Neural crest cell (in vitro differentiated cells): ENCODE measurements at regions not wholly inside any gene's neighbourhood (a gene's known extent, or its start where the extent isn't known, plus 50 kb on each side); places are given as distances from the start of the nearest gene placed in this dataset.

Source experiments
- DNase-seq: peaks from one replicate; pipeline ENCODE4 v3.0.0; 2021; ENCODE audit warnings: low read depth, mixed read lengths, low spot score
- H3K27ac Mint-ChIP-seq: one replicate; pipeline ENCODE4 v1.8.0; 2021; ENCODE audit warnings: mild to moderate bottlenecking, mixed read lengths; ENCODE audit not compliant: unreplicated experiment
- H3K27me3 Mint-ChIP-seq: 2 replicates; pipeline ENCODE4 v1.8.0; 2021; ENCODE audit warnings: low read depth, mild to moderate bottlenecking, mixed read lengths
- H3K36me3 Mint-ChIP-seq: 2 replicates; pipeline ENCODE4 v1.8.0; 2021; ENCODE audit warnings: low read depth, mild to moderate bottlenecking, mixed read lengths
- H3K4me1 Mint-ChIP-seq: 2 replicates; pipeline ENCODE4 v1.8.0; 2021; ENCODE audit warnings: mixed read lengths
- H3K4me3 Mint-ChIP-seq: one replicate; pipeline ENCODE4 v1.8.0; 2021; ENCODE audit warnings: mild to moderate bottlenecking, mixed read lengths
- H3K9me3 Mint-ChIP-seq: 2 replicates; pipeline ENCODE4 v1.8.0; 2021; ENCODE audit warnings: mixed read lengths
- CTCF ChIP-seq: fragments of 200-600 bp; sonication (generic); conservative IDR thresholded peaks from 2 replicates; pipeline ENCODE4 v1.5.0; 2021; ENCODE audit warnings: antibody characterized with exemption, mild to moderate bottlenecking

- no peaks in the 10 kb centered on the region for H3K4me1 Mint-ChIP-seq
- no peak for TF ChIP-seq CTCF
- H3K9me3 Mint-ChIP-seq, result peaks cover 5% of the 10 kb centered on the region
- no peak for DNase-seq
- H3K27ac Mint-ChIP-seq, result no peak overlapping the region
- H3K36me3 Mint-ChIP-seq, result no peaks in the 10 kb centered on the region
- peaks cover 2% of the 10 kb centered on the region for H3K27me3 Mint-ChIP-seq
- H3K4me3 Mint-ChIP-seq, result no peak overlapping the region
Measured at GRCh38 chr3:70775257-70775656, 462.8 kb upstream of the MDFIC2 start.

GRCh38 chr3:70774641-70775040, 462.2 kb upstream of the MDFIC2 start:
- H3K27me3 Mint-ChIP-seq, result peaks cover 3% of the 10 kb centered on the region
- H3K27ac Mint-ChIP-seq, result no peak overlapping the region
- no peaks in the 10 kb centered on the region for H3K4me1 Mint-ChIP-seq
- no peak for DNase-seq
- H3K9me3 Mint-ChIP-seq, result peaks cover 5% of the 10 kb centered on the region
- no peak overlapping the region for H3K4me3 Mint-ChIP-seq
- TF ChIP-seq CTCF, result no peak
- no peaks in the 10 kb centered on the region for H3K36me3 Mint-ChIP-seq

GRCh38 chr3:70771426-70772147, 459.1 kb upstream of the MDFIC2 start:
- no peak overlapping the region for H3K27ac Mint-ChIP-seq
- no peak overlapping the region for H3K4me3 Mint-ChIP-seq
- no peak for DNase-seq
- H3K4me1 Mint-ChIP-seq, result no peaks in the 10 kb centered on the region
- peaks cover 3% of the 10 kb centered on the region for H3K27me3 Mint-ChIP-seq
- H3K9me3 Mint-ChIP-seq, result peaks cover 2% of the 10 kb centered on the region
- no peak for TF ChIP-seq CTCF
- no peaks in the 10 kb centered on the region for H3K36me3 Mint-ChIP-seq

- Mint-ChIP-seq H3K4me1 (no peaks in the 10 kb centered on the region), H3K27ac (no peak overlapping the region), H3K9me3 (peaks cover 2% of the 10 kb centered on the region), H3K4me3 (no peak overlapping the region), H3K36me3 (no peaks in the 10 kb centered on the region), H3K27me3 (peaks cover 3% of the 10 kb centered on the region)
- no peak for TF ChIP-seq CTCF
- DNase-seq, result no peak
Measured at GRCh38 chr3:70770650-70771049, 458.2 kb upstream of the MDFIC2 start.

- Mint-ChIP-seq H3K4me1 (no peaks in the 10 kb centered on the region), H3K36me3 (no peaks in the 10 kb centered on the region), H3K27me3 (peaks cover 3% of the 10 kb centered on the region), H3K9me3 (peaks cover 2% of the 10 kb centered on the region), H3K4me3 (no peak overlapping the region), H3K27ac (no peak overlapping the region)
- no peak for DNase-seq
- no peak for TF ChIP-seq CTCF
Measured at GRCh38 chr3:70766301-70766700, 453.9 kb upstream of the MDFIC2 start.
